BLaER1 (cell line): ENCODE measurements at regions not wholly inside any gene's neighbourhood (a gene's known extent, or its start where the extent isn't known, plus 50 kb on each side); places are given as distances from the start of the nearest gene placed in this dataset.

Experiments
- H3K27ac ChIP-seq: shearing (Covaris generic); formaldehyde crosslinking; 2 replicates; pipeline ENCODE4 v1.8.1; 2022
- H3K27me3 ChIP-seq: shearing (Covaris generic); formaldehyde crosslinking; 2 replicates; pipeline ENCODE4 v1.8.1; 2022
- H3K36me3 ChIP-seq: shearing (Covaris generic); formaldehyde crosslinking; 2 replicates; pipeline ENCODE4 v1.8.1; 2022
- H3K4me1 ChIP-seq: shearing (Covaris generic); formaldehyde crosslinking; 2 replicates; pipeline ENCODE4 v1.8.1; 2022
- H3K4me2 ChIP-seq: shearing (Covaris generic); formaldehyde crosslinking; 2 replicates; pipeline ENCODE4 v1.8.1; 2022
- H3K4me3 ChIP-seq: shearing (Covaris generic); formaldehyde crosslinking; 2 replicates; pipeline ENCODE4 v1.8.1; 2022
- H3K9ac ChIP-seq: shearing (Covaris generic); formaldehyde crosslinking; 2 replicates; pipeline ENCODE4 v1.8.1; 2022
- H3K9me3 ChIP-seq: shearing (Covaris generic); formaldehyde crosslinking; 2 replicates; pipeline ENCODE4 v1.8.1; 2022
- H4K20me1 ChIP-seq: shearing (Covaris generic); formaldehyde crosslinking; 2 replicates; pipeline ENCODE4 v1.8.1; 2022
- Cebpa-rat ChIP-seq: shearing (Covaris generic); IDR thresholded peaks from 2 replicates; pipeline ENCODE4 v1.8.1; 2022

- H3K4me1 ChIP-seq: peaks cover 18% of the 10 kb centered on the region
- no peak overlapping the region for H3K4me2 ChIP-seq
- H4K20me1 ChIP-seq: no peaks in the 10 kb centered on the region
- no peaks in the 10 kb centered on the region for H3K36me3 ChIP-seq
- H3K27me3 ChIP-seq: no peaks in the 10 kb centered on the region
- H3K27ac ChIP-seq: no peak overlapping the region
- no peaks in the 10 kb centered on the region for H3K9me3 ChIP-seq
- no peak overlapping the region for H3K4me3 ChIP-seq
- H3K9ac ChIP-seq: no peak overlapping the region
- TF ChIP-seq Cebpa-rat: no peak
Observed at GRCh38 chr18:55856229-55856628, 268.2 kb upstream of the TCF4 start.

GRCh38 chr18:55853268-55853667 lies 265.3 kb upstream of the TCF4 start:
- H3K27ac ChIP-seq: no peak overlapping the region
- no peak for TF ChIP-seq Cebpa-rat
- H4K20me1 ChIP-seq: no peaks in the 10 kb centered on the region
- H3K9me3 ChIP-seq: no peaks in the 10 kb centered on the region
- no peak overlapping the region for H3K9ac ChIP-seq
- H3K27me3 ChIP-seq: no peaks in the 10 kb centered on the region
- H3K4me2 ChIP-seq: no peak overlapping the region
- H3K4me1 ChIP-seq: peaks cover 5% of the 10 kb centered on the region
- H3K36me3 ChIP-seq: no peaks in the 10 kb centered on the region
- H3K4me3 ChIP-seq: no peak overlapping the region

GRCh38 chr18:55850904-55851303 lies 262.9 kb upstream of the TCF4 start:
- H4K20me1 ChIP-seq: no peaks in the 10 kb centered on the region
- no peak for TF ChIP-seq Cebpa-rat
- H3K27me3 ChIP-seq: no peaks in the 10 kb centered on the region
- H3K36me3 ChIP-seq: no peaks in the 10 kb centered on the region
- H3K27ac ChIP-seq: no peak overlapping the region
- H3K4me1 ChIP-seq: no peaks in the 10 kb centered on the region
- no peak overlapping the region for H3K4me3 ChIP-seq
- H3K9me3 ChIP-seq: no peaks in the 10 kb centered on the region
- no peak overlapping the region for H3K9ac ChIP-seq
- H3K4me2 ChIP-seq: no peak overlapping the region

- no peak overlapping the region for H3K9ac ChIP-seq
- TF ChIP-seq Cebpa-rat: no peak
Observed at GRCh38 chr18:55849391-55849790, 261.4 kb upstream of the TCF4 start.

GRCh38 chr18:55847960-55848359 lies 260.0 kb upstream of the TCF4 start:
- Histone ChIP-seq H3K36me3 (no peaks in the 10 kb centered on the region), H3K4me2 (no peak overlapping the region), H3K9ac (no peak overlapping the region), H3K27ac (no peak overlapping the region), H3K27me3 (no peaks in the 10 kb centered on the region), H3K4me3 (no peak overlapping the region), H3K9me3 (no peaks in the 10 kb centered on the region), H3K4me1 (no peaks in the 10 kb centered on the region), H4K20me1 (no peaks in the 10 kb centered on the region)
- TF ChIP-seq Cebpa-rat: no peak

More at GRCh38 chr18:55849391-55849790, 261.4 kb upstream of the TCF4 start:
- H4K20me1 ChIP-seq: no peaks in the 10 kb centered on the region
- no peak overlapping the region for H3K4me2 ChIP-seq
- H3K4me3 ChIP-seq: no peak overlapping the region
- no peaks in the 10 kb centered on the region for H3K36me3 ChIP-seq
- H3K27me3 ChIP-seq: no peaks in the 10 kb centered on the region
- no peak overlapping the region for H3K27ac ChIP-seq
- H3K9me3 ChIP-seq: no peaks in the 10 kb centered on the region
- H3K4me1 ChIP-seq: no peaks in the 10 kb centered on the region

- TF ChIP-seq Cebpa-rat: no peak
- Histone ChIP-seq H3K9ac (no peak overlapping the region), H4K20me1 (no peaks in the 10 kb centered on the region), H3K9me3 (peaks cover 14% of the 10 kb centered on the region), H3K4me2 (no peak overlapping the region), H3K27me3 (no peaks in the 10 kb centered on the region), H3K4me3 (no peak overlapping the region), H3K27ac (no peak overlapping the region), H3K4me1 (no peaks in the 10 kb centered on the region), H3K36me3 (no peaks in the 10 kb centered on the region)
Observed at GRCh38 chr18:55845221-55845620, 257.2 kb upstream of the TCF4 start.

GRCh38 chr18:55844382-55844781 lies 256.4 kb upstream of the TCF4 start:
- Histone ChIP-seq H3K27me3 (no peaks in the 10 kb centered on the region), H3K4me3 (no peak overlapping the region), H3K9ac (no peak overlapping the region), H4K20me1 (no peaks in the 10 kb centered on the region), H3K4me2 (no peak overlapping the region), H3K27ac (no peak overlapping the region), H3K9me3 (peaks cover 22% of the 10 kb centered on the region), H3K4me1 (no peaks in the 10 kb centered on the region), H3K36me3 (no peaks in the 10 kb centered on the region)
- no peak for TF ChIP-seq Cebpa-rat

GRCh38 chr18:55841314-55841713 lies 253.3 kb upstream of the TCF4 start:
- no peaks in the 10 kb centered on the region for H4K20me1 ChIP-seq
- no peaks in the 10 kb centered on the region for H3K4me1 ChIP-seq
- H3K36me3 ChIP-seq: no peaks in the 10 kb centered on the region
- H3K9ac ChIP-seq: no peak overlapping the region
- no peak for TF ChIP-seq Cebpa-rat
- no peaks in the 10 kb centered on the region for H3K27me3 ChIP-seq
- no peak overlapping the region for H3K4me3 ChIP-seq
- no peak overlapping the region for H3K4me2 ChIP-seq
- H3K27ac ChIP-seq: no peak overlapping the region
- peaks cover 36% of the 10 kb centered on the region for H3K9me3 ChIP-seq

GRCh38 chr18:55840601-55841170 lies 252.7 kb upstream of the TCF4 start:
- H3K4me1 ChIP-seq: no peaks in the 10 kb centered on the region
- H3K27ac ChIP-seq: no peak overlapping the region
- no peaks in the 10 kb centered on the region for H3K36me3 ChIP-seq
- no peaks in the 10 kb centered on the region for H4K20me1 ChIP-seq
- H3K27me3 ChIP-seq: no peaks in the 10 kb centered on the region
- H3K9ac ChIP-seq: no peak overlapping the region
- H3K9me3 ChIP-seq: peaks cover 36% of the 10 kb centered on the region
- no peak overlapping the region for H3K4me2 ChIP-seq
- H3K4me3 ChIP-seq: no peak overlapping the region
- TF ChIP-seq Cebpa-rat: no peak

GRCh38 chr18:55839343-55839742 lies 251.4 kb upstream of the TCF4 start:
- H3K4me3 ChIP-seq: no peak overlapping the region
- no peak for TF ChIP-seq Cebpa-rat
- no peak overlapping the region for H3K27ac ChIP-seq
- no peaks in the 10 kb centered on the region for H4K20me1 ChIP-seq
- H3K27me3 ChIP-seq: no peaks in the 10 kb centered on the region
- H3K9me3 ChIP-seq: peaks cover 36% of the 10 kb centered on the region
- no peak overlapping the region for H3K9ac ChIP-seq
- no peaks in the 10 kb centered on the region for H3K36me3 ChIP-seq
- H3K4me2 ChIP-seq: no peak overlapping the region
- no peaks in the 10 kb centered on the region for H3K4me1 ChIP-seq

- Histone ChIP-seq H3K4me2 (no peak overlapping the region), H3K36me3 (no peaks in the 10 kb centered on the region), H3K27me3 (no peaks in the 10 kb centered on the region), H3K4me3 (no peak overlapping the region), H3K4me1 (no peaks in the 10 kb centered on the region), H3K27ac (no peak overlapping the region), H4K20me1 (no peaks in the 10 kb centered on the region), H3K9ac (no peak overlapping the region), H3K9me3 (peaks cover 36% of the 10 kb centered on the region)
- no peak for TF ChIP-seq Cebpa-rat
Observed at GRCh38 chr18:55838841-55839240, 250.8 kb upstream of the TCF4 start.
